Prostate gland (tissue), 2 donors: ENCODE measurements at regions not wholly inside any gene's neighbourhood (a gene's known extent, or its start where the extent isn't known, plus 50 kb on each side); places are given as distances from the start of the nearest gene placed in this dataset.

Experiments used
- DNase-seq: peaks from one replicate; pipeline ENCODE4 v3.0.0-alpha.2; 2019; ENCODE audit warnings: low spot score
- H3K27ac ChIP-seq, 2 donors: fragments of 200-600 bp; sonication (generic); 2 replicates each; pipeline ENCODE4 v1.5.1; 2017 to 2019
- H3K27me3 ChIP-seq: fragments of 200-600 bp; sonication (generic); replicated peaks from 2 replicates; pipeline ENCODE4 v1.5.1; 2019; ENCODE audit not compliant: insufficient read depth
- H3K36me3 ChIP-seq, 2 donors: fragments of 200-600 bp; sonication (generic); 1 replicate in 1 of 2; 2 replicates in 1 of 2; pipeline versions ENCODE4 v1.5.1 to v1.8.1; 2017 to 2019
- H3K4me1 ChIP-seq: fragments of 200-600 bp; sonication (generic); replicated peaks from 2 replicates; pipeline ENCODE4 v1.5.1; 2019
- H3K4me3 ChIP-seq, 2 donors: fragments of 200-600 bp; sonication (generic); 2 replicates each; pipeline ENCODE4 v1.5.1; 2017 to 2019
- H3K9me3 ChIP-seq: fragments of 200-600 bp; sonication (generic); 2 replicates; pipeline ENCODE4 v1.5.1; 2017
- CTCF ChIP-seq, 4 experiments: fragments of 200-600 bp in 2 of 4; fragments of 450-650 bp in 2 of 4; sonication (generic) in 2 of 4; IDR thresholded peaks; 1 replicate in 3 of 4; 2 replicates in 1 of 4; pipeline ENCODE4 v1.5.1; 2016 to 2019; ENCODE audit warnings: antibody characterized with exemption in 4 of 4, mild to moderate bottlenecking in 2 of 4, moderate library complexity in 2 of 4
- POLR2A ChIP-seq: fragments of 450-650 bp; IDR thresholded peaks from one replicate; pipeline ENCODE4 v1.6.1; 2016; ENCODE audit warnings: antibody characterized with exemption, mild to moderate bottlenecking
- POLR2AphosphoS5 ChIP-seq: sonication (generic); formaldehyde crosslinking; IDR thresholded peaks from one replicate; pipeline ENCODE4 v1.6.1; 2017; ENCODE audit warnings: antibody characterized with exemption
- WGBS: methylation state at CpG from one replicate; pipeline ENCODE4 v1.1.5; 2018; 5-methylcytosine and 5-hydroxymethylcytosine counted together
- intact Hi-C: fragments of 100-400 bp; cut with DNase I; formaldehyde crosslinking; loops from one replicate; pipeline ENCODE4 v1.14.2; 2022

DNA sequence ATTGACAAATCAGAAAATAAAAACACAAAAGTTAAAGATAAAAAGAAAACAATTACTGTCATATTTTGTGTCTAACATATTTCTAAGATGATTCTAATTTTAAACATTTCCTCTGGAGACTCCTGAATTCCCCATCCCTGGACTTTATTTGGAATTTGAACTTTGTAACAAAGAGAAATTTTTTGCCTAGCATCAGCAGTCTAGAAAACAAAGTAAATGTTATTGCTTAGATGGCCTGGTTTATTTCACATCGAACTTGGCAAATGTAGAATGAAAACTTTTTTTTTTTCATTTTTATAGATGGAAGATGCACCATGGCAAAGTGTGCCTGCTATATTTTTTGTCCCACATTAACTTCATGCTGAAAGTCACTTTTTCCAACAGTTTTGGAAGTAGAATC lies 159.1 kb downstream of the TBX18 start:
- no peak for DNase-seq
- TF ChIP-seq POLR2AphosphoS5 (no peak), POLR2A (no peak), CTCF (IDR thresholded peaks at IDR 0.05) (no peak)
- Histone ChIP-seq H3K27me3 (no peaks in the 10 kb centered on the region), H3K9me3 (no peaks in the 10 kb centered on the region), H3K27ac (no peak overlapping the region), H3K36me3 (no peaks in the 10 kb centered on the region), H3K4me3 (no peak overlapping the region), H3K4me1 (no peaks in the 10 kb centered on the region)
- 64% methylated on average over 1 of the region's 1 CpG for WGBS
- intact Hi-C loops: no loop called here

DNA sequence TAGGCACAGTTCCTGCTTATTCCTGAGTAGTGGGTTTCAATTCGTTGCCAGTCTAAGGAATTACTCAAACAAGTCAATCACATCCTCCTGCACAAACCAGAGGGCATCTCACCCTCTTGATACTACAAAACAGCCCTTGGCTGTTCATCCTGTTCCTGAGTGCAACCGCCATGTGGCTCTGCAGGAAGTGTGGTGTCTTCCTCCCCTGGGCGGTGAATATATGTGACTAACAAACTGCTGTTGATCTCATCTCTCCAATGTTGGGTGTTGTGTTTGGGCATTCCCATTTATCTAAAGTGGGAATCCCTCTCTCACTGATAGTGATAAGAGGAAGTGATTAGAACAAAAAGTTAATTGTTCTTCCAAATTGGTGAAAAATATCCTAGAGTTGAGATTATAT lies 163.0 kb downstream of the TBX18 start:
- no peak for TF ChIP-seq CTCF (IDR thresholded peaks at IDR 0.05)
- TF ChIP-seq POLR2A: no peak
- no peak for TF ChIP-seq POLR2AphosphoS5
- H3K27me3 ChIP-seq: no peaks in the 10 kb centered on the region
- WGBS: 73% methylated on average over 3 of the region's 3 CpGs
- intact Hi-C loops: no loop called here
- H3K27ac ChIP-seq: no peak overlapping the region
- DNase-seq: no peak
- no peaks in the 10 kb centered on the region for H3K9me3 ChIP-seq
- H3K36me3 ChIP-seq: no peaks in the 10 kb centered on the region
- no peak overlapping the region for H3K4me3 ChIP-seq
- no peaks in the 10 kb centered on the region for H3K4me1 ChIP-seq

- H3K9me3 ChIP-seq: no peaks in the 10 kb centered on the region
- WGBS: 94% methylated on average over 1 of the region's 1 CpG
- H3K4me3 ChIP-seq: no peak overlapping the region
- no peak for TF ChIP-seq CTCF (IDR thresholded peaks at IDR 0.05)
- no peak for TF ChIP-seq POLR2AphosphoS5
- TF ChIP-seq POLR2A: no peak
- no peaks in the 10 kb centered on the region for H3K27me3 ChIP-seq
- no peak for DNase-seq
- no peaks in the 10 kb centered on the region for H3K4me1 ChIP-seq
- intact Hi-C loops: no loop called here
- H3K36me3 ChIP-seq: no peaks in the 10 kb centered on the region
- H3K27ac ChIP-seq: no peak overlapping the region
Measured at GRCh38 chr6:84599991-84600390, 164.4 kb downstream of the TBX18 start.

DNA sequence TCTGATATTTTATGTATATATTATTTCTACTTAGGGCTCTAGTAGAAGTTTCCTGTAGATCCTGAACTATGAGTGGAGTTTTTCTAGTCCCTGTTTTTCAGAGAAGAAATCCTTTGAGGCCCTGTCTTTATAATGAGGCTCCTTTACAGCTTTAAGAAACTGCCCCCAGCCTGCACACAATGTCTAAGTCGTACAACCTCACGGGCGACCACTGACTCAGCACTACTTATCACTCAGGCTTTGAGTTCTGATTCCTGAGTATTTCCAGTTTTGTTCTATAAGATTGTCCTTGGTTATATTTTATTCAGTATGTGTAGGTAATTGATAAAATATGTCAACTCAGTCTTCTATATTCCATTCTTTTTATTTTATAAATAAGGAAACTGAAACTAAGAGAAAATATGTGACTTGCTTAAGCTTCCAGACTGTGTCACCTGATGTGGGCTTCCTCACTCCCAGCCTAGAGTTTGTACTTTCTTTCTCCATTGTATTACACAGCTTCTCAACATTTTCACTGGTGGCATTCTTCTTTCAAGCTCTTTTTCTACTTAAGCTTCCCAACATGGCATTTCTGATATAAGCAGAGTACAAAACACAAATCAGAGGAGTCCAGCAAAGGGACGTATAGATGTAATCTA lies 167.0 kb downstream of the TBX18 start:
- no peaks in the 10 kb centered on the region for H3K27me3 ChIP-seq
- no peak overlapping the region for H3K27ac ChIP-seq
- no peaks in the 10 kb centered on the region for H3K36me3 ChIP-seq
- no peak overlapping the region for H3K4me3 ChIP-seq
- 81% methylated on average over 4 of the region's 4 CpGs for WGBS
- no peak for DNase-seq
- no peaks in the 10 kb centered on the region for H3K4me1 ChIP-seq
- intact Hi-C loops: no loop called here
- no peak for TF ChIP-seq POLR2AphosphoS5
- TF ChIP-seq POLR2A: no peak
- TF ChIP-seq CTCF (IDR thresholded peaks at IDR 0.05): no peak
- H3K9me3 ChIP-seq: no peaks in the 10 kb centered on the region

DNA sequence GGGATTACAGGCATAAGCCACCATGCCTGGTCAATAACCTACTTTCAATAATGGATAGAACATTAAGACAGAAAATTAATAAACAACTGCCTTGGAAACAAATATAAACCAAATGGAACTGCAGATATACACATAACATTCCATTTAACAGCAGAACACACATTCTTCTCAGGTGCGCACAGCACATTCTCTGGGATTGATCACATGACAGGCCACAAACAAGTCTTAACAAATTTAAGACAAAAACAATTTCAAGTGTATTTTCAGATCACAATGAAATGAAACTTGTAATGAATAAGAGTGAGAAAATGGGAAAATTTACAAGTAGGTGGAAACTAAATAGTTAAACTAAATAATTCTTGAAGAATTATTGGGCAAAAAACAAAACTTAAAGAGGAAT lies 167.9 kb downstream of the TBX18 start:
- H3K27ac ChIP-seq: no peak overlapping the region
- no peaks in the 10 kb centered on the region for H3K4me1 ChIP-seq
- TF ChIP-seq POLR2A: no peak
- no peak for TF ChIP-seq CTCF (IDR thresholded peaks at IDR 0.05)
- no peak for TF ChIP-seq POLR2AphosphoS5
- intact Hi-C loops: no loop called here
- H3K27me3 ChIP-seq: no peaks in the 10 kb centered on the region
- H3K9me3 ChIP-seq: no peaks in the 10 kb centered on the region
- WGBS: 87% methylated on average over 1 of the region's 1 CpG
- H3K4me3 ChIP-seq: no peak overlapping the region
- no peak for DNase-seq
- no peaks in the 10 kb centered on the region for H3K36me3 ChIP-seq
